HCT116 (cell line): ENCODE measurements at regions not wholly inside any gene's neighbourhood (a gene's known extent, or its start where the extent isn't known, plus 50 kb on each side); places are given as distances from the start of the nearest gene placed in this dataset.

Experiments used
- ATAC-seq: fragments of 200-7000 bp; cut with Tn5 transposase; 2 replicates; pipeline ENCODE4 v1.9.1; 2020; ENCODE audit warnings: mild to moderate bottlenecking, moderate library complexity
- BruUV-seq: library from RNA; stranded (reverse); fragments of 400-500 nt; replicated peaks from 2 replicates; lab custom pipeline; 2021; lab: Mats Ljungman, UMichigan
- CTCF ChIA-PET: fragments of 300-600 bp; sonication (Branson Sonifier 250); formaldehyde crosslinking; loops from one replicate; lab custom pipeline; 2021; ENCODE audit warnings: antibody characterized with exemption; lab: Charles Lee
- POLR2A ChIA-PET: fragments of 300-600, 350-600 bp; sonication (Branson Sonifier 250); formaldehyde crosslinking; loops from one replicate; lab custom pipeline; 2021; ENCODE audit warnings: antibody characterized with exemption; lab: Charles Lee
- RAD21 ChIA-PET, 2 experiments: fragments of 300-600 bp; sonication (Branson Sonifier 250); formaldehyde crosslinking; loops; one replicate each; lab custom pipeline; 2023; ENCODE audit warnings: low total read pairs in 2 of 2; ENCODE audit not compliant: uncharacterized antibody in 2 of 2, unreplicated experiment in 2 of 2, low non-redundant PET in 1 of 2; lab: Charles Lee
- DNase-seq: peaks from one replicate; pipeline ENCODE4 v3.0.0-alpha.2; 2010; ENCODE audit warnings: low read depth, low spot score
- H2AFZ ChIP-seq: fragments of 200-600 bp; shearing (Covaris generic), sonication (generic); 2 replicates; pipeline ENCODE4 v1.6.1; 2017; ENCODE audit warnings: low read depth, mixed run types, mixed read lengths, antibody characterized with exemption, low read length; ENCODE audit not compliant: poor library complexity, severe bottlenecking
- H3K27ac ChIP-seq: 2 replicates; pipeline ENCODE4 v1.5.1; 2012; ENCODE audit warnings: low read depth, low read length
- H3K27me3 ChIP-seq: fragments of 200-600 bp; sonication (generic); 2 replicates; pipeline ENCODE4 v1.6.1; 2016; ENCODE audit warnings: mixed run types, low read length, mixed read lengths; ENCODE audit not compliant: insufficient read depth
- H3K36me3 ChIP-seq, 2 experiments: fragments of 200-500 bp in 1 of 2; fragments of 200-600 bp in 1 of 2; sonication (Bioruptor generic) in 1 of 2; sonication (generic) in 1 of 2; 2 replicates each; pipeline versions ENCODE4 v1.5.1 to v1.6.1; 2014 to 2016; ENCODE audit warnings: low read length in 2 of 2, inconsistent platforms in 1 of 2, mixed read lengths in 1 of 2, mixed run types in 1 of 2; ENCODE audit not compliant: insufficient read depth in 2 of 2, control insufficient read depth in 1 of 2
- H3K4me1 ChIP-seq, 2 experiments: fragments of 200-600 bp in 1 of 2; sonication (generic) in 1 of 2; 2 replicates each; pipeline versions ENCODE4 v1.5.1 to v1.6.1; 2012 to 2017; ENCODE audit warnings: low read length in 2 of 2, inconsistent platforms in 1 of 2, mild to moderate bottlenecking in 1 of 2, mixed read lengths in 1 of 2, mixed run types in 1 of 2, moderate library complexity in 1 of 2; ENCODE audit not compliant: insufficient read depth in 2 of 2, control insufficient read depth in 1 of 2
- H3K4me2 ChIP-seq: fragments of 200-600 bp; sonication (generic); 2 replicates; pipeline ENCODE4 v1.6.1; 2017; ENCODE audit warnings: mixed run types, low read length, mixed read lengths
- H3K4me3 ChIP-seq, 2 experiments: fragments of 200-600 bp in 1 of 2; sonication (generic) in 1 of 2; replicated peaks in 1 of 2; 2 replicates each; pipeline ENCODE4 v1.5.1; 2011 to 2016; ENCODE audit warnings: low read length in 2 of 2, control low read depth in 1 of 2, low read depth in 1 of 2, mild to moderate bottlenecking in 1 of 2, mixed read lengths in 1 of 2, mixed run types in 1 of 2
- H3K79me2 ChIP-seq: fragments of 200-600 bp; sonication (generic); 2 replicates; pipeline ENCODE4 v1.6.1; 2017; ENCODE audit warnings: mild to moderate bottlenecking, mixed run types, low read length, moderate library complexity, mixed read lengths; ENCODE audit not compliant: insufficient read depth
- H3K9ac ChIP-seq: fragments of 200-600 bp; sonication (generic); 2 replicates; pipeline ENCODE4 v1.6.1; 2016; ENCODE audit warnings: low read length, mixed read lengths
- H3K9me2 ChIP-seq: fragments of 200-600 bp; sonication (generic), shearing (Covaris generic); 2 replicates; pipeline ENCODE4 v1.6.1; 2017; ENCODE audit warnings: mixed run types, mild to moderate bottlenecking, moderate library complexity; ENCODE audit not compliant: insufficient read depth
- H3K9me3 ChIP-seq, 2 experiments: fragments of 200-500 bp in 1 of 2; fragments of 200-600 bp in 1 of 2; sonication (Bioruptor generic) in 1 of 2; sonication (generic) in 1 of 2; 2 replicates each; pipeline ENCODE4 v1.6.1; 2014 to 2017; ENCODE audit warnings: low read length in 2 of 2, mixed read lengths in 2 of 2, inconsistent platforms in 1 of 2, low read depth in 1 of 2, mild to moderate bottlenecking in 1 of 2, mixed run types in 1 of 2, moderate library complexity in 1 of 2; ENCODE audit not compliant: control insufficient read depth in 1 of 2, insufficient read depth in 1 of 2
- H4K20me1 ChIP-seq: fragments of 200-600 bp; sonication (generic), shearing (Covaris generic); 2 replicates; pipeline ENCODE4 v1.6.1; 2017; ENCODE audit warnings: mixed run types, mild to moderate bottlenecking, moderate library complexity; ENCODE audit not compliant: insufficient read depth
- EGR1 ChIP-seq: IDR thresholded peaks from 2 replicates; pipeline ENCODE4 v1.6.1; 2012; ENCODE audit warnings: low read depth
- EZH2phosphoT487 ChIP-seq: fragments of 200-600 bp; IDR thresholded peaks from 2 replicates; pipeline ENCODE4 v1.6.1; 2018; ENCODE audit warnings: antibody characterized with exemption, borderline replicate concordance
- POLR2AphosphoS5 ChIP-seq: IDR thresholded peaks from 2 replicates; pipeline ENCODE4 v1.6.1; 2011; ENCODE audit warnings: mild to moderate bottlenecking, low read depth, low read length, moderate library complexity
- SIN3A ChIP-seq: IDR thresholded peaks from 2 replicates; pipeline ENCODE4 v1.6.1; 2012; ENCODE audit warnings: low read depth
- SRF ChIP-seq: IDR thresholded peaks from 2 replicates; pipeline ENCODE4 v1.6.1; 2012; ENCODE audit warnings: low read depth
- YY1 ChIP-seq: IDR thresholded peaks from 2 replicates; pipeline ENCODE4 v1.6.1; 2011; ENCODE audit warnings: low read length, low read depth, moderate library complexity, mild to moderate bottlenecking; ENCODE audit not compliant: insufficient replicate concordance; ENCODE audit errors: extremely low read depth
- ZFX ChIP-seq: fragments of 450-650 bp; IDR thresholded peaks from 2 replicates; pipeline ENCODE4 v1.6.1; 2017
- intact Hi-C: fragments of 100-400 bp; cut with micrococcal nuclease; formaldehyde crosslinking; loops from 2 replicates; pipeline ENCODE4 v1.10.0; 2022
- TF ChIP-seq, protein P1 (sequence below): IDR thresholded peaks from 2 replicates; pipeline ENCODE4 v1.6.1; 2012; ENCODE audit warnings: low read depth
- TF ChIP-seq, protein P2 (sequence below): IDR thresholded peaks from 2 replicates; pipeline ENCODE4 v1.6.1; 2012

DNA sequence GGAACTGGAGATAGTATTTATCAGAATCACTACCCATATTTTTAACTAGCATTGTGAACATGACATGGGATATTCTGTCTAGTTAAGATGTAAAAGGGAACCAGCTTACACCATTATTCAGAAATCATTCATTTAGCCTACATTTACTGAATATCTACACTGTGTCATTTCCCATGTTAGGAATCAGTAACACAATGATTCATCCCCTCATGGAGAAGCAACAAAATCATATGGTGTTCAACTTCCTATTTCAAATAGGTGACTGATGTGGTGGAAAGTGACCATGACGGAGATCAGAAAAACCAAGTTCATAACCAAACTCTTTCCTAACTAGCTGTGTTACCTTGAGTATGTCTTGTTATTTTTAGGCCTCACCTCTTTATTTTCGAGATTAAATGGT, 550.0 kb upstream of the TUSC1 start:
- H3K4me1 ChIP-seq: no peaks in the 10 kb centered on the region
- no peaks in the 10 kb centered on the region for H3K9me2 ChIP-seq
- H3K4me3 ChIP-seq: no peak overlapping the region
- ChIA-PET CTCF (no interaction called here), RAD21 (no interaction called here), POLR2A (no interaction called here)
- H4K20me1 ChIP-seq: no peaks in the 10 kb centered on the region
- no peaks in the 10 kb centered on the region for H3K36me3 ChIP-seq
- TF ChIP-seq EZH2phosphoT487 (no peak), SRF (no peak), ZFX (no peak), YY1 (no peak), POLR2AphosphoS5 (no peak), EGR1 (no peak), SIN3A (no peak)
- TF ChIP-seq, protein P1, sequence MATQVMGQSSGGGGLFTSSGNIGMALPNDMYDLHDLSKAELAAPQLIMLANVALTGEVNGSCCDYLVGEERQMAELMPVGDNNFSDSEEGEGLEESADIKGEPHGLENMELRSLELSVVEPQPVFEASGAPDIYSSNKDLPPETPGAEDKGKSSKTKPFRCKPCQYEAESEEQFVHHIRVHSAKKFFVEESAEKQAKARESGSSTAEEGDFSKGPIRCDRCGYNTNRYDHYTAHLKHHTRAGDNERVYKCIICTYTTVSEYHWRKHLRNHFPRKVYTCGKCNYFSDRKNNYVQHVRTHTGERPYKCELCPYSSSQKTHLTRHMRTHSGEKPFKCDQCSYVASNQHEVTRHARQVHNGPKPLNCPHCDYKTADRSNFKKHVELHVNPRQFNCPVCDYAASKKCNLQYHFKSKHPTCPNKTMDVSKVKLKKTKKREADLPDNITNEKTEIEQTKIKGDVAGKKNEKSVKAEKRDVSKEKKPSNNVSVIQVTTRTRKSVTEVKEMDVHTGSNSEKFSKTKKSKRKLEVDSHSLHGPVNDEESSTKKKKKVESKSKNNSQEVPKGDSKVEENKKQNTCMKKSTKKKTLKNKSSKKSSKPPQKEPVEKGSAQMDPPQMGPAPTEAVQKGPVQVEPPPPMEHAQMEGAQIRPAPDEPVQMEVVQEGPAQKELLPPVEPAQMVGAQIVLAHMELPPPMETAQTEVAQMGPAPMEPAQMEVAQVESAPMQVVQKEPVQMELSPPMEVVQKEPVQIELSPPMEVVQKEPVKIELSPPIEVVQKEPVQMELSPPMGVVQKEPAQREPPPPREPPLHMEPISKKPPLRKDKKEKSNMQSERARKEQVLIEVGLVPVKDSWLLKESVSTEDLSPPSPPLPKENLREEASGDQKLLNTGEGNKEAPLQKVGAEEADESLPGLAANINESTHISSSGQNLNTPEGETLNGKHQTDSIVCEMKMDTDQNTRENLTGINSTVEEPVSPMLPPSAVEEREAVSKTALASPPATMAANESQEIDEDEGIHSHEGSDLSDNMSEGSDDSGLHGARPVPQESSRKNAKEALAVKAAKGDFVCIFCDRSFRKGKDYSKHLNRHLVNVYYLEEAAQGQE: no peak
- TF ChIP-seq, protein P2, sequence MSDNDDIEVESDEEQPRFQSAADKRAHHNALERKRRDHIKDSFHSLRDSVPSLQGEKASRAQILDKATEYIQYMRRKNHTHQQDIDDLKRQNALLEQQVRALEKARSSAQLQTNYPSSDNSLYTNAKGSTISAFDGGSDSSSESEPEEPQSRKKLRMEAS: no peak
- TF ChIP-seq, all 23 proteins: peak for 0
- Histone ChIP-seq H3K27ac (no peak overlapping the region), H3K9ac (no peak overlapping the region), H3K9me3 (peaks cover 5 to 12% of the 10 kb centered on the region in 2 experiments; a peak in 2 of 4 replicates), H3K79me2 (no peaks in the 10 kb centered on the region), H3K27me3 (no peaks in the 10 kb centered on the region), H2AFZ (no peak overlapping the region), H3K4me2 (no peak overlapping the region)
- intact Hi-C loops: no loop called here
- ATAC-seq: no peak
- DNase-seq: no peak
- no TSS peak for BruUV-seq
